Body of pancreas (tissue), 4 donors: ENCODE measurements at regions not wholly inside any gene's neighbourhood (a gene's known extent, or its start where the extent isn't known, plus 50 kb on each side); places are given as distances from the start of the nearest gene placed in this dataset.

Source experiments
- CTCF ChIP-seq, 7 experiments: fragments of 450-650 bp in 4 of 7; fragments of 200-600 bp in 3 of 7; sonication (generic) in 3 of 7; IDR thresholded peaks; one replicate each; pipeline ENCODE4 v1.5.1; 2016 to 2019; ENCODE audit warnings: antibody characterized with exemption in 7 of 7
- POLR2A ChIP-seq, 3 donors: fragments of 450-650 bp; IDR thresholded peaks; one replicate each; pipeline ENCODE4 v1.6.1; 2016; ENCODE audit warnings: antibody characterized with exemption in 3 of 3, mild to moderate bottlenecking in 2 of 3

GRCh38 chr5:120852222-120852860 is 388.2 kb downstream of the PRR16 start:
- TF ChIP-seq CTCF (IDR thresholded peaks at IDR 0.05) (no peak), POLR2A (IDR thresholded peaks at IDR 0.05) (no peak)
